Gastrocnemius medialis (tissue), 4 donors: ENCODE measurements at regions not wholly inside any gene's neighbourhood (a gene's known extent, or its start where the extent isn't known, plus 50 kb on each side); places are given as distances from the start of the nearest gene placed in this dataset.

Experiments
- CTCF ChIP-seq, 5 experiments: fragments of 450-650 bp in 3 of 5; fragments of 200-600 bp in 2 of 5; sonication (generic) in 2 of 5; IDR thresholded peaks in 4 of 5; conservative IDR thresholded peaks in 1 of 5; 1 replicate in 4 of 5; 2 replicates in 1 of 5; pipeline ENCODE4 v1.5.1; 2016 to 2019; ENCODE audit warnings: antibody characterized with exemption in 5 of 5, mild to moderate bottlenecking in 3 of 5, moderate library complexity in 3 of 5
- POLR2A ChIP-seq, 2 donors: fragments of 450-650 bp; IDR thresholded peaks; one replicate each; pipeline ENCODE4 v1.6.1; 2017; ENCODE audit warnings: antibody characterized with exemption in 2 of 2, mild to moderate bottlenecking in 2 of 2, moderate library complexity in 2 of 2

GRCh38 chr2:186346216-186346615 is 139.8 kb upstream of the ZC3H15 start:
- TF ChIP-seq POLR2A (IDR thresholded peaks at IDR 0.05), result no peak
- no peak for TF ChIP-seq CTCF (IDR thresholded peaks at IDR 0.05 in 4 of 5, conservative IDR thresholded peaks at IDR 0.05 in 1 of 5)
